ENCODE measurements at regions not wholly inside any gene's neighbourhood (a gene's known extent, or its start where the extent isn't known, plus 50 kb on each side); places are given as distances from the start of the nearest gene placed in this dataset.

DNA sequence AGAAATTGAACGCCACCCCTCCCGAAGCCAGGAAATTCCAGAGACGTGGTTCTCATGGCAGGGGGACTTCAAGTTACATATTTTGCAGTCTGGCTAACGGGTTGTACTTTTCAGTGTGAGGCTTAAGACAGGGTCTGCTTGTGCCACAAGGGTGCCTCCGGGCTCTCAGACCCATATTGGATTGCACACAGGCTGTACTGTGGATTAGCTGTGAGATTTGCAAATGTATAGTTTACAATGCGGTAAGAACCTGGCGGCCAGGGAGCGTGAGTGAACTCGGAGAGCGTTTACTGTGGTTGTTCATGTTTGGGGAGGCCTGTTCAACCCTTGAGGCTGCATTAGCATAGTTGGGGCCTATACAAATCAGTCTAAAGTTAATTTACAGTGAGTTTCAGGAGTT is 143.9 kb upstream of the SIX2 start:
- TF ChIP-seq POLR2A (IDR thresholded peaks at IDR 0.05): no peak
- TF ChIP-seq CTCF (IDR thresholded peaks at IDR 0.05 in 8 of 11, conservative IDR thresholded peaks at IDR 0.05 in 3 of 11): no peak

Measured in spleen (tissue), 7 donors.